Mammary epithelial cell (primary cell): ENCODE measurements at regions not wholly inside any gene's neighbourhood (a gene's known extent, or its start where the extent isn't known, plus 50 kb on each side); places are given as distances from the start of the nearest gene placed in this dataset.

Experiments
- EZH2 ChIP-seq: IDR thresholded peaks from 2 replicates; pipeline ENCODE4 v1.6.1; 2012; ENCODE audit warnings: low read length, inconsistent platforms, borderline replicate concordance
- TF ChIP-seq, protein P1 (sequence below), 2 donors: IDR thresholded peaks in 1 of 2; conservative IDR thresholded peaks in 1 of 2; 2 replicates each; pipeline ENCODE4 v1.5.1; 2011 to 2012; ENCODE audit warnings: inconsistent platforms in 2 of 2, low read length in 2 of 2, mild to moderate bottlenecking in 2 of 2, control low read depth in 1 of 2, low read depth in 1 of 2; ENCODE audit not compliant: insufficient read depth in 1 of 2; ENCODE audit errors: extremely low read depth in 1 of 2

DNA sequence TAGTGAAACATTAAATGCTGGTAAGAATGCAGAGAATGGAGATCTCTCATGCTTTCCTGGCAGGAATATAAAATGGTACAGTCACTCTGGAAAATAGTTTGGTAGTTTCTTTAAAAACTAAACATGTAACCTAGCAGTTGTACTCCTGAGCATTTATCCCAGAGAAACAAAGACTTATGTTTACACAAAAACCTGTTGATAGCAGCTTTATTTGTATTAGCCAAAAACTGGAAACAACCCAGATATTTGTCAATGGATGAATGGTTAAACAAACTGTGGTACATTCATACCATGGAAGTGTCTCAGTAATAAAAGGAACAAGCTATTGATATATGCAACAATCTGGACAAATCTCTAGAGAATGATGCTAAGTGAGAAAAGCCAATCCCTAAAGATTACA lies 81.7 kb upstream of the CTAGE1 start:
- TF ChIP-seq EZH2: no peak
- TF ChIP-seq, protein P1, sequence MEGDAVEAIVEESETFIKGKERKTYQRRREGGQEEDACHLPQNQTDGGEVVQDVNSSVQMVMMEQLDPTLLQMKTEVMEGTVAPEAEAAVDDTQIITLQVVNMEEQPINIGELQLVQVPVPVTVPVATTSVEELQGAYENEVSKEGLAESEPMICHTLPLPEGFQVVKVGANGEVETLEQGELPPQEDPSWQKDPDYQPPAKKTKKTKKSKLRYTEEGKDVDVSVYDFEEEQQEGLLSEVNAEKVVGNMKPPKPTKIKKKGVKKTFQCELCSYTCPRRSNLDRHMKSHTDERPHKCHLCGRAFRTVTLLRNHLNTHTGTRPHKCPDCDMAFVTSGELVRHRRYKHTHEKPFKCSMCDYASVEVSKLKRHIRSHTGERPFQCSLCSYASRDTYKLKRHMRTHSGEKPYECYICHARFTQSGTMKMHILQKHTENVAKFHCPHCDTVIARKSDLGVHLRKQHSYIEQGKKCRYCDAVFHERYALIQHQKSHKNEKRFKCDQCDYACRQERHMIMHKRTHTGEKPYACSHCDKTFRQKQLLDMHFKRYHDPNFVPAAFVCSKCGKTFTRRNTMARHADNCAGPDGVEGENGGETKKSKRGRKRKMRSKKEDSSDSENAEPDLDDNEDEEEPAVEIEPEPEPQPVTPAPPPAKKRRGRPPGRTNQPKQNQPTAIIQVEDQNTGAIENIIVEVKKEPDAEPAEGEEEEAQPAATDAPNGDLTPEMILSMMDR (conservative IDR thresholded peaks at IDR 0.05 in 1 of 2, IDR thresholded peaks at IDR 0.05 in 1 of 2; ENCODE audit: extremely low read depth in 1 of 2, insufficient read depth in 1 of 2, low read depth in 1 of 2, low read length in 2 of 2): no peak
